Activated CD4-positive, CD25-positive, alpha-beta regulatory T cell treated with anti-CD3 and anti-CD28 coated beads, Interleukin-2, amount 50 U/mL, for 24 hours (primary cell): ENCODE measurements at regions not wholly inside any gene's neighbourhood (a gene's known extent, or its start where the extent isn't known, plus 50 kb on each side); places are given as distances from the start of the nearest gene placed in this dataset.
"Not testable (repeated sequence)": the region's sequence is repeated elsewhere in the genome, so short reads cannot be mapped to it uniquely, and the experiment has no call there.

Experiments used
- ATAC-seq, 2 donors: fragments of 150-1000 bp; cut with Tn5 transposase; one replicate each; pipeline ENCODE4 v1.10.0; 2021; ENCODE audit warnings: mild to moderate bottlenecking in 1 of 2, moderate library complexity in 1 of 2

GRCh38 chr7:115340828-115341227 is 418.9 kb downstream of the MDFIC start:
- peak; percentile 63 to 64 for ATAC-seq

- ATAC-seq = no peak
Measured at GRCh38 chr7:115338016-115338415, 416.1 kb downstream of the MDFIC start.

- no peak for ATAC-seq
Measured at GRCh38 chr7:115332691-115333090, 410.8 kb downstream of the MDFIC start.

- ATAC-seq = no peak
Measured at GRCh38 chr7:115329006-115329405, 407.1 kb downstream of the MDFIC start.

GRCh38 chr7:115328018-115328417 is 406.1 kb downstream of the MDFIC start:
- ATAC-seq = no peak

- no peak for ATAC-seq
Measured at GRCh38 chr7:115327326-115327725, 405.4 kb downstream of the MDFIC start.

GRCh38 chr7:115319541-115319940 is 397.6 kb downstream of the MDFIC start:
- ATAC-seq = no peak

GRCh38 chr7:115310316-115310715 is 388.4 kb downstream of the MDFIC start:
- ATAC-seq = not testable (repeated sequence)

GRCh38 chr7:115306586-115306985 is 384.7 kb downstream of the MDFIC start:
- ATAC-seq = no peak

- no peak for ATAC-seq
Measured at GRCh38 chr7:115300231-115300870, 378.5 kb downstream of the MDFIC start.

GRCh38 chr7:115299397-115300037 is 377.6 kb downstream of the MDFIC start:
- no peak for ATAC-seq

- no peak for ATAC-seq
Measured at GRCh38 chr7:115297656-115298055, 375.8 kb downstream of the MDFIC start.

GRCh38 chr7:115293628-115294240 is 371.8 kb downstream of the MDFIC start:
- no peak for ATAC-seq

GRCh38 chr7:115292381-115292780 is 370.5 kb downstream of the MDFIC start:
- no peak for ATAC-seq

GRCh38 chr7:115289971-115290370 is 368.1 kb downstream of the MDFIC start:
- ATAC-seq = no peak

- no peak for ATAC-seq
Measured at GRCh38 chr7:115276791-115277190, 354.9 kb downstream of the MDFIC start.

GRCh38 chr7:115273855-115274254 is 352.0 kb downstream of the MDFIC start:
- not testable (repeated sequence) for ATAC-seq

GRCh38 chr7:115273139-115273772 is 351.4 kb downstream of the MDFIC start:
- ATAC-seq = no peak

- no peak for ATAC-seq
Measured at GRCh38 chr7:115271332-115272235, 349.7 kb downstream of the MDFIC start.

GRCh38 chr7:115269486-115269885 is 347.6 kb downstream of the MDFIC start:
- ATAC-seq = no peak

GRCh38 chr7:115267503-115267902 is 345.6 kb downstream of the MDFIC start:
- ATAC-seq = no peak

GRCh38 chr7:115260381-115260780 is 338.5 kb downstream of the MDFIC start:
- ATAC-seq = no peak

GRCh38 chr7:115252461-115252860 is 330.6 kb downstream of the MDFIC start:
- ATAC-seq = no peak
